ENCODE measurements at regions not wholly inside any gene's neighbourhood (a gene's known extent, or its start where the extent isn't known, plus 50 kb on each side); places are given as distances from the start of the nearest gene placed in this dataset.

- TF ChIP-seq CTCF (IDR thresholded peaks at IDR 0.05) (no peak), POLR2A (IDR thresholded peaks at IDR 0.05) (no peak)
Observed at GRCh38 chr10:90125456-90126255, 424.3 kb downstream of the KIF20B start.
